Stimulated activated CD8-positive, alpha-beta memory T cell treated with anti-CD3 and anti-CD28 coated beads, Interleukin-4, amount 100 ng/mL, for 1 hour (primary cell): ENCODE measurements at regions not wholly inside any gene's neighbourhood (a gene's known extent, or its start where the extent isn't known, plus 50 kb on each side); places are given as distances from the start of the nearest gene placed in this dataset.

Source experiments
- DNase-seq, 2 donors: peaks; one replicate each; pipeline ENCODE4 v3.0.0-alpha.2; 2020; ENCODE audit warnings: low read depth in 2 of 2, low spot score in 1 of 2

DNA sequence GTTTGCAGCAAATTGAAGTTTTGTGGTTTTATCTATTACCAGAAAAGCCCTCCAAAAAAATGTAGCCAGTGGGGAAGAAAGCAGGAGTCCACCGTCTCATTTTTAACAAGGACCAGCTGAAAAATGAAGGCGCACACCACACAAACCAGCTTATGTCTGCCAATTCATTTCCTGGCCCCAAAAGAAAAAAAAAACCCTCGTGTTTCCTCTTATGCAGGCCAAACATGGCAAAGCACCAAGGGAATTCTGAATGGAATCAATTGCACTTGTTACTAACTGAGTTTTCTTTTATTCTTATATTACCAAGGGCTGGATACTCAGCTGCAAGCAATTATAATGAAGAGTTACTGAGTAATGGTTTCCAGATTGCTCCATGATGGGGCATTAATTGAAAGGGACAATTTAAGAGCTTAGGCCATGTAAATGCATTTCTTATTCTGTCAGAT is 428.3 kb upstream of the NPVF start:
- no peak for DNase-seq

DNA sequence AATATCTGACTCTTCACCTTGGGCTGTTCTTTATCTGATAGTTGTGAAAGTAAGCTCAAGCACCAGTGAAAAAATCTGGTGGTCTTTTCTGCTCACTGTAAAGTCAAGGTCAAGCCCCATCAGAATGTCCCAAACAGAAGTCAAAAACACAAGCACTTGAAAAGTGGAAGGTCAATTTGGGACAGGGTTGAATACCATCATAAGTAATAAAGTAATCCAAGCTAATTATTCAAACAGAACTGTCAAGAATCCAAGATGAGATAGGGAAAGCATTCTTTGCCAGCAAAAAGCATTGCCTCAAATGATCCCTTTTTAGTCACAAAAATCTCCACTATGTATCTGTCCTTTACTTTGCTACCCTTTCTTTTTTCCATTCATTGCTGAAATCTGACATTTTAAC is 430.1 kb upstream of the NPVF start:
- DNase-seq: no peak

DNA sequence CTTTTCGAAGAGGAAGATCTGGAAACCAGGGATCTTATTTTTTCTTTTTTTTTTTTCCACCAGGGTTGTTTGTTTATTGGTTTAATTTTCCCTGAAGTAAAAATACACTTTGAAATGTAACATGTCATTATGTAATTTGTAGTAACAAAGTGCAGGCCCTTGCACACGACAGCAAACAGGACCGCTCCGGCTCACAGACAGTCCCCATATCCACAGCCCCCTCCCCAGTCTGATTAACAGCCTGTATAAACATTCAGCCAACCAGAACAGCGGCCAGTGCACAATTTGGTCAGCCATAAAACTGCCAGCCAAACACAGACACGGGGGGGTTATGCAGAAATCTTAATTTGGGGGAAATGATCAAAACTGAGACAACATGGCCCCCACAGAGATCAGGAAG is 431.6 kb upstream of the NPVF start:
- DNase-seq: no peak

DNA sequence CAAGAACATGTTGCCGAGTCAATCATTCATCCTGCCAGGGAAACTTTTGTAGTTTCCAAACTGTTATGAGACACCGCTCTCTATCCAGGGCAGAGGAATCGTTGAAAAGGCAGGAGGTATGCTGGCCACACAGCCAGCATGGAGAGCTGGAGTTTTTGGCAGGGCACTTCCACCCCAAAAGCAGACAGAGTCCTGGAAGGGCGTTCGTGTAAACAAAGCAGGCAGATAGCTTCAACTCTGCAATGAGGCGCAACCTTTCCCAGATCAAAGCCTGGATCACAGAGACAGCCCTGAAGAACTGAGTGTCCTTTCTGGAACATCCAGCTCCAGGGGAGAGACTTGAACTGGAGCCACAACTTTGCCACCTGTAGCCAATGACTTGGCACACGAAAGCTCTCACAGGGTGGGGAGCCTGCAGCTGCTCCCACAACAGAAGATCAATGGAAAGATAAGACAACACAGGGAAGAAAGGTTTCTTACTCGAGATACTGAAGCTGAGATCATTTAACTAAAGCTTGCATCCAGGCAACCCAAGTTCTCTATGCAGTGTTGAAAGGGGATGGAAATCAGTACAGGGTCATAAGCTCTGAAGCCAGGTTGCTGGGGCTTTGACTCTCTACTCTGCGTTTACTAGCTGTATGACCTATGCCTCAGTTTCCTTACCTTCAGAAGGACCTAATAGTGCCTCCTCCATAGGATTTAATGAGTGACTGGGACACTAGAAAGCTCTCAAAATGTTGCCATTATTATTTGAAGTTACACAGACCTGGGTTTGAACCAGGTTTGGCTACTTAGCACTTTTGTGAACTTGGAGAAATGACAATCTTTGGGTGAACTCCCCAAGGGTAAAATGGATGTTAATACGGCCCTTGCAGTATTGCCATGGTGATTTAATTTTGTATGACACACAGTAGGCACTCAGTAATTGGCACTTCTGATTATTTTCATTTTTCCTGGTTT is 434.8 kb upstream of the NPVF start:
- no peak for DNase-seq

DNA sequence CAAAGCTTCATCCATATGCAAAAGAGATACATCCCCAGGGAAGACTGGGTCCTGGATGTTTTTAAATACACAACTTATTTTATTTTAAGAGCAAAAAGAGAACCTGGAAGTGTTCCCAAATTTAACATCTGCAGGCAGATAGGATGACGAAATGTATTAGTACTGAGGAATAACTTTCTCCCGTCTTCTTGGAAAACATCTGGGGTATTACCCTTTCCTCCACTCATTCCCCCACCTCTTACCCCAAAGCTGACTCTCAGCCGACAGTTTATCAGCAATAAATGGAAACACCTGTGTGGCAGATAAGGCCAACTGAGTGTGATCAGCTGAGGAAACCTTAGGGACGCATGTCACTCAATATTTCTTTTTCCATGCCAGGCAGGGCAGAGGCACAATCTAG is 435.6 kb upstream of the NPVF start:
- no peak for DNase-seq

DNA sequence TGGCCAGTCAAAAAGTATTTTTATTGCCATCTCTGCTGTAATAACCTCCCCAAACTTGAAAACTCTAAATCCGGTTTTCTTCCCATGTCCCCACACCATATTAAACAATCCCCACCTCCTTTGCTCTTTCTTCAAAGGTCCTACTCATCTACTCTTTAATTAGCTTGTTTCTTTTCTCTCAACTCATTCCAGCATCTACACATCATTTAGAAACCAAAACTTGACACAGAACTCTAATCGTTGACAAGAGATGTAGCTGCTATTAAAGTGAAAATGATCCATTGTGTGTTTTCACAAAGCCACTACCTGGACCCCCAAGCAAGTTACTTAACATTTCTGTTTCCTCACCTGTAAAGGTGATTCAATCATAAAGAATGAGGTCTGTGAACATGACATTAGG is 436.3 kb upstream of the NPVF start:
- no peak for DNase-seq

DNA sequence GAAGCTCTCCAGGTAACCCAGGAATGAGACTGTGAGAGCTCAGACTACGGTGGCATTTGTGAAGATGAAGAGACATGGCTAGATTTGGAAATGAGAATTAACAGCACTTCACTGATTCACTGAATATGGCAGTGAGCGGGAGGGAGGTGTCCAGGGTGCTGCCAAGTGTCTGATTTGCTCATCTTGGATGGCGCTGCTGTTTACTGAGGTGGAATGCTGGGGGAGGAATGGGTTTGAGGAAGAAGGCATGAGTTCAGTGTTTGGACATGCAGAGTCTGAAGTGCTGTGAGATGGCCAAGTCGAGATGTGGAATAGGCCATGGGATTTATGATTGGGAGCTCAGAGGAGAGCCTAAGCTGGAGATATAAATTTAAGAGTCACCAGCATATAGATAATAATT is 437.1 kb upstream of the NPVF start:
- no peak for DNase-seq

DNA sequence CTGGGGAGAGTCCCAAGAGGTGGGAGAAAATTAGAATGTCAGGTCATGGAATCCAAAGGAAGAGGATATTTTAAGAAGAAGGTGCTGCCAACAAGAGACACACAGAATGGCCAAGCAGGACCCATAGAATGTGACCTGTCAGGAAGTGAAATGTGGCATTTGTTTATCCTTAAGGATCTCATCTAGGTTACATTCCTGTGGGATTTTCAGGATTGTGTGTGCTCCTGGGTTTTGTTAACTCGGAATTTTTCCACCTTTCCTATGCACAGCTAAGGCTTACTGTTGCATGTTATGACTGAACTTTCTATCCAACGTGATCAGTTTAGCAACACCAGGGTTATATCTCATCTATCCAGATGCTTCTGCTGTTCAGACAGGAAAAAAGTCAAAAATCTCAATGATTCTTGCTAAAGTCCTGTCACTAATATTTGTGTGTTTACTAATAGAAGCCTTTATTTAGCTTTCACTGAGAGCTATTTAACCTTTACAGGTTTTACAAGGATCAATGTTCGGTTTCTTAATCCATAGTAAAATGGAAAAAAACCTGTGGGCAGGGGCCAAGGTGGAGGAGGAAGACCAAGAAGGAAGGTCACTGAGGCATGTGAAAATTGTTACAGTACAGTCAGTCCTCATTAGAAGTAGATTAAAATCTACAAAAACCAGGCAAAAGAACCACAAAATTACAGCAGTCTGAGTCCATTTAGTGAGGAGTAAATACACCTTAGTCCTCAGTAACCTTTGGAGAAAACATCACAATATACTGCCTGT is 437.8 kb upstream of the NPVF start:
- DNase-seq: no peak

DNA sequence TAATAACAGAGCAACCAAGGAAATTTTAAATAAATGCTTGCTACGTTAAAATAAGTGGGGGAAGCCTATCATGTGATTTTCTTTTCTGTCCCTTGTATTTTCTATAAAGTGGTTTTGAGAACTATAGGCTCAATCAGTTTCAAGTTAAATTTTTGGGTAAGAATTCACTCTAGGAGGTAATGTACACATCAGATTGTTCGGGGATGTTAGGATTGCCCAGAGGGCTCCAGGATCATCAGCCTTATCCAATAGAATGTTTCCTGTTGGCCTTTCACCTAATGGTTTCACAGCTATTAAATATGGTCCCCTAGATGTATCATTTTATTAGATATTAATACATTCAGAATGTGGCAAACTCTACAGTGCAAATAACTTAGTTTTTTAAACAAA is 438.4 kb upstream of the NPVF start:
- no peak for DNase-seq

DNA sequence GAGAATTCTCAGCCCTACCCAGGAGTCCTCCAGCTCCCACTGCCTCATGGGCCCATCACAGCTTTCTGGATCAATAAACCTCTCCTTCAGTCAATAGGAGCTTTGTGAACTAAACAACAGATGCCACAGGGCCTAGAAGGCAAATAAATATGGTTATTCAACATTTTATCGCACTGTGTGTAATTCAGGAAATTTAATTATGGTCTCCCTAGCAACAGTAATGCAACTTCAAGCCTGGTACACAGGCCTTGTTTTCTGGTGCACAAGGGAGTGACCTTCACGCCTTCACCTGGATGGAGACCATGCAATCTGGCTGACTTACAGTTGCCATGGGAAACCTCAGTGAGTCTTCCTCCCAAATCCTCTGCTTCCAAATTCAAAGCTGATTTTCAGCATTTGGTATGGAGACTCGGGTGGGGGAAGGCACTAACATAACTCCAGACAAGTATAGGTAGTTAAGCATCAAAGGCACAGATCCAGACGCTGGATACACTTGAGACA is 441.0 kb upstream of the NPVF start:
- DNase-seq: no peak

DNA sequence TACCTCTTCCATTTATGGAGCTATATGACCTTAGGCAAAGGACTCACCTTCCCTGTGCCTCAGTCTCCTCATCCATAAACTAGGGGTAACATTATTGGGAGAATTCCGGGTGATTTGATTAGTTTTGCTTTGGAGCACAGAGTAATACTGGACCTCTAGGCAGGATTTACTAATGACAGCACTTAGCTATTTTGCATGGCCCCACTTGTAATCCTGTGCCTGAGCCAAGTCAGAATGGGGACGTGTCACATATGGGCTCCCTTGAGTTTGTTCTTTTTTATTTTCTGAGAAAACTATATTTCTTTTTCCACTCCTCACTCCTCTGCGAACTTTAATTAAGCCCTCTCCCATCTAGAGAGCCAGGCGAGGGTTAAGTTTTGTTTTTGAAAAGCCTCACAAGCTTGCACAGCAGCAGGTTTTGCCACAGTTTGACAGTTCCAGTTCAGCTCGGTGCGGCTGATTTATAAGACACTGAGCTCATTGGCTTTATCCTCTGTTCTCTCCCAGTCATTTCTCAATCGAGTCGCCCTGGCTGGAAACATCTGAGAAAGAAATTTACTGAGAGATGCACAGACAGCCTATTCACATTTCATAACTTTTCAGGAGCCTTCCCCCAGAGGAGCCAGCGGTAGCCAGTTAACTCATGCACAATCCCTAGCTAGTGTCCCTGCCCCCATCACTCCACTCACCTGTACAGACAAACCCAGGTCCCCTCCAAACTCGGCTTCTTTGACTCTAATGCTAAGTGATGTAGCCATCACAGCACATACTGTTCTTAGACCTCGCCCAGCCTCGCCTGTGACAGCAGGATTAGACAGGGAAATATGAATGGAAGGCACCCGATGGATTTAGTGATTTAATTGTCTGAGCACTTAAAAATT is 441.9 kb upstream of the NPVF start:
- DNase-seq: no peak

DNA sequence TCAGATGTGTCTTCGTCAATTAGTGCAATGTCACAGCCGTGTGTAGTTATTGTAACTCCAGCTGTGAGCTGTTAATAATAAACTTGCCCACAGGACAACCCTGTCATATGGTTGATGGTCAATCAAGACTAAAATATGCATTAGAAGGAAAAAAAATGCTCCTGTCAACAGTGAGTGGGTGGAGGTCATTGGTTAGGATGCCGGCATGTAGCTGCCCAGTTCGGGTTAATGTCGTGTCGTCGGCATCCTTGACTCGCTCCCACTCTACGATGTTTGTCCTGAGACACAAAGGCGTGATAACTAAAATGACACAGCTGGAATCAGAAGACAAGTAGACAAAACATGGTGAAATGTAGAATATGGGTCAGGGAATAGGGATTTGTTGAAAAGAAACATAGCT is 442.8 kb upstream of the NPVF start:
- DNase-seq: no peak

DNA sequence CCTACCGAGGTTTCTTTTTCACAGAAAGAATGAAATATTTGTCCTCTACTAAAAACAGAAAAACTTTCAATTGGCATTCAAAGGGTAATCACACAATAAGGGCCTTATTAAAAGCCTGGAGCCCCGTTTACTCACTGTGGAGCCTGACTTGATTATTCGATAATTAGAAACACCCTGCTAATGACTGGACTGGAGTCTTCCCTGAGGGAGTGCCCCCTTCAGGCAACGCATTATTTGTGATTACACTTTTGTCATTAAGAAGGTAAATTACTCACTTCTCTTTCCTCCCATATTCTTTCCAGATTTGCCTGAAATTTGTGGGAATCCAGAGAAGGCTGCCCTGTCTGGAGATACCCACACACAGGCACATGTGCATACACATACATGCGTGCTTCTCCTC is 444.2 kb upstream of the NPVF start:
- DNase-seq: no peak

DNA sequence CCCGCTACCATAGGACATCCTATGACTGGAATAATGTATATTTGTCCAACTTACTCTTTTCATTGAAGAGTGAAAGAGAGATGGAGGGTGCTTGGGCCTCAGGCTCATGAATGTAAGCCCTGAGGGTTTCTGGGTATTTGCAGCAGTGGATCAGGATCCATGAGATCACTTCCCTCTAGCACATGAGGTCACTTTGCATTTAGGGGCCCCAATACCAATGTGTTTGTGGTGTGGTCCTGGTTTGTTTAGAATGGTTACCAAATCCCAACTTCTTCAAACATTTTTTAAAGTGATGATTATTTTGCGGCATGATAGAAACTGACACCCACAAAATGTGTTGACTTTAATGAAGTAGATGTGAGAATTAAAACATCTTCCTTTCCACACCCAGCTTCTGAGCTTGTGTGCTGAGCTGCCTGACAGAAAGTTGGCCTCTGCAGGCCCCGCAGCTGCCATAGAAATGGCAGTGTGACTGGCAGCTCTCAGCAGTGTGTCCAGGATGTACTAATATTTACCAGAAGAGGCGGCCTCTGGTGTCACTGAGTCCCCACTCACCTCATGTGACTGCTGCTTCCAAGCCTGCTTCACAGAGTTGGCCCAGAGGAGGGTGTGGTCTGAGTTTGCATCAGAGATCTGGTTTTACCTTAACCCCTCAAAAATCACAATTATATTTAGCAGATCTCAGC is 447.6 kb upstream of the NPVF start:
- DNase-seq: no peak

DNA sequence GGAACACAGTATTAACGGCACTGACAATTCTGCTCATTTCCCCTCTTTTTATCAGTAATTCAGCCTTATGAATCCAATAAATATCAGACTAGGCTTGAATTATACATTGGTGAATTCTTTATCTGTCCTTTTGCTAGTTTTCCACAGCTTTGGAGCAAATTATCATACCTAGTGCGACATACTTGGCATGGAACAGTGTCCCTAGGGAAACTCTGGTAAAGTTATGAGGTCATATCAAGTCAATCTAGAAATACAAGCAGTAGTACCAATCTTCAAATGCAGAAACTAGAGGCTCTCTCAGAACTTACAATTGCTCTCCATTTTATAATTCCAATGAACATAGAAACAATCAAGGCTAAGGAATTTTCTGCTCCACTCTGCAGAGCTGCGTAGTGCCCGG is 449.3 kb upstream of the NPVF start:
- no peak for DNase-seq

DNA sequence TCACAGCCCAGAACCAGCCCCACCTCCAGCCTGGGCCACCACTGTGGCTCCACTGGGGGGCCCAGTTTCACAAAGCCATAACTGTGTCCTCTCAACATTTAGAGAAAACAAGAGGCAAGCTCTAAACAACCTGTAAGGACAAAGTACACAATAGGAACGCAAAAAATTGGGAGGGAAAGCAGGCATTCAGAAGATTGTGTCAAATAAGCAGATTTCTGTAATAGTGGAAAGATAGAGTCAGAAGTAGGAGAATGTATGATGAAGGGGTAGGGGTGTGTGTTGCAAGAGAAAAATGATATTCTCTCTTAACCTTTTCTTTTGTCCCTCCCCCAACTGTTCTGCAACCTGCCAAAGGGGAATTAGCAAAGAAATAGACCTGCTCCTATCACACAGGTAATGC is 449.9 kb upstream of the NPVF start:
- no peak for DNase-seq

DNA sequence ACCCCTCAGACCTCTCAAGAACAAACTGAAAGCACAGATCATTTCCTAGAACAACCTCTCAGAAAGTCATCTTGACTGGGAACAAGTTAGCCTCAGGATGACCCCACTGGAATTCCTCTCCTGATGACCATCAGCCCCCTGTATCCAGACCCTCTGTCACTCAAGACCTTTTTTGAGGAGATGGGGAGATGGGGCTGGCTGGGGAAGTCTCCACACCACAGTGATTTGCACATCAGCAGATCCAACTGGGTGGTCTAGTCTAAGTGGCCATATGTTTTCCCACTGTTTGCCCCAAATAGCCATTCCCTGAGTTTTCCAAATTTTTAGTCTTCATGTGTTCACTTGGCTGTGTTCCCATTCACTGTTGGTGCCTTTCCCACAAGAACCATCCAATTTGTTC is 452.4 kb upstream of the NPVF start:
- DNase-seq: no peak

DNA sequence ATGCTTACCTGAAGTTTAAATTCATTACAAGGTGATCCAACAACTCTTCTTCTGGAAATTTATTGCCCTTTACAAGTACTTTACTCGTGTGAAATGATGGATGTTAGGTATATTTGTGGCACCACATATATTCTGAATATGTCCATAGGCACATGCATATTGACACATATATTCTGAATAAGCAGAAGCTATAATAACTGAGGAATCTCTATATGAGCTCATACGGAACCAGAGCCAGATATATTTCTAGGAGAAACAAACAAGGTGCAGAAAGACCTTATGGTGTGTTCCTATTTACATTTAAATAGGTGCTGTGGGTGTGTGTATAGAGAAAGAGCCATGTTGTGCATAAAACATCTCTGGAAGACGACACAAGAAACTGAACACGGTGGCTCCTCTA is 456.1 kb upstream of the NPVF start:
- DNase-seq: no peak

DNA sequence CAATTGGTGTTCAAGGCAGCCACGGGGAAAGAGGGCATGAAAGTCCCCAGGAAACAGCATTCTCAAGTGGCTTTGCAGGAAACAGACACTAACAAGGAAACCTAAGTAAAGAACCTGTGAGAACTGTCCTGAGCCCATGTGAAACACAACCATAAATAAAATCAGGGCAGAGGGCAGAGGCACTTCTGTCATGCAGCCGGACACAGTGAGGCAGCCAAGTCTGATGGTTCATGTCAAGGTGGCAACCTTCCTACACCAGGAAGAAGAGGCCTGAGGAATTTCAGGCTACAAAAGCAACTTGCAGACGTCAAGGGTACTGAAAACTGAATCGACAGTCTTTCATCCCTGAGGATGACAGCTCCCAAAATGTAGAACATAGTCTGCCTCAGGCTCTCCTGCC is 458.2 kb upstream of the NPVF start:
- no peak for DNase-seq

DNA sequence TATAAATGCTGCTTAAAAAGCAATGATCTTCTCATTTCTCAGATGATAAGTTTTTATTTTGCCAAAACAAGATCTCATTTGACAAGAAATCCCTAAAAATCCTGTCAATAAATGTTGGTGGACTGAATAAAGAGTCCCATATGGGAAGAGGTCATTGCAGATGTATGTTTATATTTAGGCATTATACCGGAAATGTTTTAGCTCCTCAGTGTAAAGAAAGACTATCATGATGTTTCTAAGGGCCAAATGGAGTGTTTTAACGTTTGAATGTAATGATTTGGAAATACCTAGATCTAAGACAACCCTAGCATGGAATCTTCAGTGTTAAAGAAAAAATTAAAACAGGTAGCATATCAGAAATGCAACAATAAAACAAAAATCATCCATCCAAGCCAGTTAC is 457.8 kb upstream of the NFE2L3 start:
- no peak for DNase-seq

DNA sequence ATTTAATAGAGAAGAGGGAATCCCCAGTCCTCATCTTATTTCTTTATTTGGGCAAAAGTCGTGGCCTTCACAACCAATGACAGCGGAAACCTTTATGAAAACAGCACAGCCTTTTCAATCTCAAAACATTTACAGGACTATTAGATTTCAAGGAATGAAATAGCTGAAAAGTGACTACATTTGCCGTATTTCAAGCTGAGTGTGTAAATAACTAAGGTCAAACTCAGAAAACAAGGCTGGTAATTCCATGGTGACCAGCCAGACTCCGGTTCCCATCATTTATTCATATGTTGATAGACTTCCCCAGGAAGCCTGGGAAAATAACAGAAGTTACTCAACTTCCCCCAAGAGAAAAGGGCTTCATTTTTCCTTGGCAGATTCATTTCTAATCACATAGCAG is 457.3 kb upstream of the NFE2L3 start:
- no peak for DNase-seq
